NCI-H2196 treated with DMSO at 0.1 percent for 48 hours (cell line): ENCODE measurements at regions not wholly inside any gene's neighbourhood (a gene's known extent, or its start where the extent isn't known, plus 50 kb on each side); places are given as distances from the start of the nearest gene placed in this dataset.
"Not testable (repeated sequence)": the region's sequence is repeated elsewhere in the genome, so short reads cannot be mapped to it uniquely, and the experiment has no call there.

ENCODE experiments used
- DNase-seq: peaks from one replicate; lab custom pipeline; 2025; ENCODE audit not compliant: unreplicated experiment; lab: John Stamatoyannopoulos, UW

GRCh38 chr15:66864086-66864830 is 162.2 kb downstream of the SMAD6 start:
- DNase-seq, result no peak

GRCh38 chr15:66864871-66865281 is 162.8 kb downstream of the SMAD6 start:
- DNase-seq, result no peak

GRCh38 chr15:66865622-66866611 is 163.9 kb downstream of the SMAD6 start:
- DNase-seq, result no peak

GRCh38 chr15:66866656-66867055 is 164.6 kb downstream of the SMAD6 start:
- no peak for DNase-seq

GRCh38 chr15:66868918-66869317 is 166.9 kb downstream of the SMAD6 start:
- no peak for DNase-seq

- DNase-seq, result no peak
These were observed 168.9 kb downstream of the SMAD6 start for GRCh38 chr15:66870880-66871388.

GRCh38 chr15:66872405-66872804 is 170.4 kb downstream of the SMAD6 start:
- no peak for DNase-seq

- not testable (repeated sequence) for DNase-seq
These were observed 171.3 kb downstream of the SMAD6 start for GRCh38 chr15:66873331-66873730.

GRCh38 chr15:66873856-66874255 is 171.8 kb downstream of the SMAD6 start:
- no peak for DNase-seq

- DNase-seq, result no peak
These were observed 173.8 kb downstream of the SMAD6 start for GRCh38 chr15:66875588-66876420.

GRCh38 chr15:66876421-66876730 is 174.3 kb downstream of the SMAD6 start:
- no peak for DNase-seq

GRCh38 chr15:66876731-66877476 is 174.9 kb downstream of the SMAD6 start:
- no peak for DNase-seq

- DNase-seq, result no peak
These were observed 175.6 kb downstream of the SMAD6 start for GRCh38 chr15:66877477-66878271.

GRCh38 chr15:66878761-66879160 is 176.7 kb downstream of the SMAD6 start:
- no peak for DNase-seq

- DNase-seq, result no peak
These were observed 177.7 kb downstream of the SMAD6 start for GRCh38 chr15:66879531-66880368.

- DNase-seq, result no peak
These were observed 178.5 kb downstream of the SMAD6 start for GRCh38 chr15:66880380-66881155.

GRCh38 chr15:66881173-66881905 is 179.3 kb downstream of the SMAD6 start:
- no peak for DNase-seq
